Upper lobe of left lung (tissue), 4 donors: ENCODE measurements at regions not wholly inside any gene's neighbourhood (a gene's known extent, or its start where the extent isn't known, plus 50 kb on each side); places are given as distances from the start of the nearest gene placed in this dataset.

Experiments
- CTCF ChIP-seq, 6 experiments: fragments of 450-650 bp in 4 of 6; fragments of 200-600 bp in 2 of 6; sonication (generic) in 2 of 6; IDR thresholded peaks; one replicate each; pipeline ENCODE4 v1.5.1; 2016 to 2019; ENCODE audit warnings: antibody characterized with exemption in 6 of 6
- EP300 ChIP-seq, 4 donors: sonication (generic); formaldehyde crosslinking; IDR thresholded peaks; one replicate each; pipeline ENCODE4 v1.5.1; 2017; ENCODE audit warnings: antibody characterized with exemption in 4 of 4, control low read depth in 2 of 4
- POLR2A ChIP-seq, 4 donors: fragments of 450-650 bp; IDR thresholded peaks; one replicate each; pipeline ENCODE4 v1.5.1; 2016 to 2017; ENCODE audit warnings: antibody characterized with exemption in 4 of 4, mild to moderate bottlenecking in 2 of 4
- POLR2AphosphoS5 ChIP-seq, 2 donors: sonication (generic); formaldehyde crosslinking; IDR thresholded peaks; one replicate each; pipeline ENCODE4 v1.5.1; 2017; ENCODE audit warnings: antibody characterized with exemption in 2 of 2

GRCh38 chr12:114284041-114284440 lies 121.9 kb downstream of the TBX5 start:
- TF ChIP-seq POLR2AphosphoS5 (IDR thresholded peaks at IDR 0.05) = no peak
- TF ChIP-seq CTCF (IDR thresholded peaks at IDR 0.05) = no peak
- TF ChIP-seq POLR2A (IDR thresholded peaks at IDR 0.05) = no peak
- no peak for TF ChIP-seq EP300 (IDR thresholded peaks at IDR 0.05)
